ENCODE measurements at regions not wholly inside any gene's neighbourhood (a gene's known extent, or its start where the extent isn't known, plus 50 kb on each side); places are given as distances from the start of the nearest gene placed in this dataset.

- Histone ChIP-seq H3K4me3 (no peak overlapping the region), H3K9me3 (replicated peaks in 1 of 3) (no peaks in the 10 kb centered on the region), H3K4me1 (replicated peaks in 1 of 2) (no peaks in the 10 kb centered on the region), H3K27ac (no peak overlapping the region), H3K27me3 (peaks cover 15% of the 10 kb centered on the region), H3K36me3 (replicated peaks in 1 of 2) (no peaks in the 10 kb centered on the region)
- intact Hi-C loops (cut with DNase I): no loop called here
- WGBS, 4 donors: 39 to 100% (median 61%) methylated on average over 1 to 14 of the region's 14 CpGs
- TF ChIP-seq CTCF (IDR thresholded peaks at IDR 0.05) (no peak), POLR2A (IDR thresholded peaks at IDR 0.05) (no peak)
- peak in 1 of 7 donors; percentile 72 for DNase-seq
These were observed 106.6 kb upstream of the ATP6AP2 start for GRCh38 chrX:40474205-40474626.

GRCh38 chrX:40473460-40474204 is 107.1 kb upstream of the ATP6AP2 start:
- H3K9me3 ChIP-seq (replicated peaks in 1 of 3): no peaks in the 10 kb centered on the region
- intact Hi-C loops (cut with DNase I): no loop called here
- peaks cover 10% of the 10 kb centered on the region for H3K27me3 ChIP-seq
- H3K36me3 ChIP-seq (replicated peaks in 1 of 2): no peaks in the 10 kb centered on the region
- TF ChIP-seq POLR2A (IDR thresholded peaks at IDR 0.05) (no peak), CTCF (IDR thresholded peaks at IDR 0.05) (no peak)
- no peak overlapping the region for H3K4me3 ChIP-seq
- H3K4me1 ChIP-seq (replicated peaks in 1 of 2): no peaks in the 10 kb centered on the region
- DNase-seq: no peak
- H3K27ac ChIP-seq: no peak overlapping the region
- 66 to 79% (median 77%) methylated on average over 7 to 8 of the region's 8 CpGs for WGBS, 4 donors

- no peak overlapping the region for H3K27ac ChIP-seq
These were observed 108.7 kb upstream of the ATP6AP2 start for GRCh38 chrX:40471965-40472648.

More at GRCh38 chrX:40471965-40472648, 108.7 kb upstream of the ATP6AP2 start:
- H3K9me3 ChIP-seq (replicated peaks in 1 of 3): no peaks in the 10 kb centered on the region
- WGBS, 4 donors: 39 to 60% (median 52%) methylated on average over 7 to 16 of the region's 16 CpGs
- DNase-seq: no peak
- peaks cover 5% of the 10 kb centered on the region for H3K27me3 ChIP-seq
- H3K36me3 ChIP-seq (replicated peaks in 1 of 2): no peaks in the 10 kb centered on the region
- H3K4me3 ChIP-seq: no peak overlapping the region
- intact Hi-C loops (cut with DNase I): no loop called here
- no peak for TF ChIP-seq POLR2A (IDR thresholded peaks at IDR 0.05)
- no peak for TF ChIP-seq CTCF (IDR thresholded peaks at IDR 0.05)
- no peaks in the 10 kb centered on the region for H3K4me1 ChIP-seq (replicated peaks in 1 of 2)

All from adrenal gland (tissue), 9 donors.